NCI-H446 treated with DMSO at 0.1 percent for 48 hours (cell line): ENCODE measurements at regions not wholly inside any gene's neighbourhood (a gene's known extent, or its start where the extent isn't known, plus 50 kb on each side); places are given as distances from the start of the nearest gene placed in this dataset.
"Not testable (repeated sequence)": the region's sequence is repeated elsewhere in the genome, so short reads cannot be mapped to it uniquely, and the experiment has no call there.

Source experiments
- DNase-seq: peaks from one replicate; lab custom pipeline; 2025; lab: John Stamatoyannopoulos, UW

DNA sequence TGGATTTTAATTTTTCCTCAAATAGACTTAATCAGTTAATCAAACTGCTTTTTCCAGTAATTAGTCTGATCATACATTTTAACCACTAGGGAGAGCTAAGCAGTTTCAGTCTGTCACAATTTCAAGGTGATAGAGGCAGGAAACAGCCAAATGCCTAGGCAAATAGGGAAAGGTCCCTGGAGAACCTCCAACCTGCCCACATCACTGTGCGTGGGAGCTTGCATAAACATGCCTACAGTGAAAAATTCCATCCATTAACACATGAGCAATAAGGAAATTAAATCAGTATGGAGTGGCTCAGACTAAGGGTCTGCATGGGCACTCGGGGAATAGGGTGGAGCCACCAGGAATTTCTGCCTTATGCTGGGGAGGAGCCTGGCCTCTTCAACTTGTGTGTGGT, 74.6 kb downstream of the AASDHPPT start:
- no peak for DNase-seq

DNA sequence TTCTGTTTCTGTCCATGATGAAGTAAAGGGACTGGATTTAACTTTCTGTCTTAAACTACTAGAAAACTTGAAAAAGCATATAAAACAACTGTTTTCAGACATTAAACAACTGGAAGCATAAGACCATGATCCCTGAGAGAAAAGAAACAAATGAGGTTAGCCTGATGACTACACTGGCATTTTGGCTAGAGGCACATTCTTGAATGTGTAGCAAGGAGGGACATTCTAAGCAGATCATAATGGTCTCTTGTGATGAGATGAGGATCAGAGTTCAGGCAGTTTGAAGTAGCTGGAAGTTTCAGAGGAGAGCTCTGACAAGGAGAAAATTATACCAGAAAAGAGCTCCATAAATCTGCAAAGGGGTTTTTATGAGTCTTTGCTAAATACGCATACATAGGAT, 75.4 kb downstream of the AASDHPPT start:
- DNase-seq: no peak

DNA sequence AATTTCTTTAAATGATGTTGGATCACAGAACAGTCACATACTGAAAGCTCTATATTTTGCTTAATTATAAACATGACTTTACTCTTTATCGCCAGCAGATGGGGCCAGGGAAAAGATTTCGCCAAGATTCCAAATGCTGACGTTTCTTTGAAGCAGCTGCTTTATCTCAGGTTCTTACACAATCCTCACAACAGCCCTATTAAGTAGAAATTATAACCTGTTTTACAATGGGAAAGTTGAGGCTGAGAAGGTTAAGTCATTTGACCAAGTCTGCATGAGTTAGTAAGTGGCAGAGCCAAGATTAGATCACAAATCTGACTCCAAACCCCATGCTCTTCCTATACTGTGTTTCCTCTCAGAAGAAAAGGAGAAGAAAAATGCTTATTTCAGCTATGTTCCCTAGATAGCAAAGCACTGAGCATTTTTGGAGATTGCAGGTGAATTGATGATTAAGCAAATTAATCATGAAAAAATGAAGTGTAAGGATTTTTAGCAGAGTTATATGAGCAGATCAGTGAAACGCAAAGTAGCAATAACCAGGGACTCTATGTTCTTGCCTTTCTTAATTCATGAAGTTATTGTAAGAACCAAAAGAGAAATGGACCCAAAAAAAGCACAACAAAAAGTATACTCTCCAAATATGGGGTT, 79.0 kb downstream of the AASDHPPT start:
- DNase-seq: peak; percentile 20

GRCh38 chr11:106158406-106158805, 80.9 kb downstream of the AASDHPPT start:
- no peak for DNase-seq

DNA sequence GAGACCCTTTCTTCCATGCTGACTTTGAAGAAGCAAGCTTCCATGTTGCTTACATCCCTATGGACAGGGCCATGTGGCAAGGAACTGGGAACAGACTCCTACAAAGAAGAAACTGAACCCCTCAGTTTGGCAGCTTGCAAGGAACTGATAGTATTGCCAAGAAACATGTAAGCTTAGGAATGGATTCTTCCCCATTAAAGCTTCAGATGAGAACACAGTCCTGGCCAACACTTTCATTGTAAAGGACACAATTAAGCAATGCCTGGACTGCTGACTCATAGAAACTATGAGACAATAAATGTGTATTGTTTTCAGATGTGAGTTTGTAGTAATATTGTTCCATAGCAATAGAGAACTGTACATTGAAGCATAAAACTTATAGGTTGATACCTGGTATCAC, 82.4 kb downstream of the AASDHPPT start:
- DNase-seq: no peak

DNA sequence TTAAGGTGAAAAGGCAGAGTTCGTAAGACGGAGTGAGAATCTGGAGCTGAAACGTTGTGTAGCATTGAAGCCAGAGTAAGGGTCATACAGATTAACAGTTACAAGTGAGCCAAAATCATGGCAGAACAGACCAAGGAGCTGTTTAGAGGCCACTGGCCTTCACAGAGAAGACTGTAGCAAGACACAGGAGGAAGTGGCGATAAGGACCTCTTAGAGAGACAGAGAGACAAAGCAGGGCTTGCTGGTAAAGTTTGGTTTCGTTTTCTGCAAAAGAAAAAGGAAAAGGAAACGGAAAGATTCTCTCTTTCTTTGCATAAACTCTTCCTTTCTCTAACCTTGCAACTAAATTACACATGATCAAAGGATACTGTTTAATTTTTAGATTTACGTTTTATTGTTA, 83.0 kb downstream of the AASDHPPT start:
- no peak for DNase-seq

- DNase-seq: no peak
Observed at GRCh38 chr11:106161775-106162634, 84.5 kb downstream of the AASDHPPT start.

GRCh38 chr11:106167085-106167484, 89.6 kb downstream of the AASDHPPT start:
- no peak for DNase-seq

- DNase-seq: no peak
Observed at GRCh38 chr11:106172386-106172991, 95.0 kb downstream of the AASDHPPT start.

DNA sequence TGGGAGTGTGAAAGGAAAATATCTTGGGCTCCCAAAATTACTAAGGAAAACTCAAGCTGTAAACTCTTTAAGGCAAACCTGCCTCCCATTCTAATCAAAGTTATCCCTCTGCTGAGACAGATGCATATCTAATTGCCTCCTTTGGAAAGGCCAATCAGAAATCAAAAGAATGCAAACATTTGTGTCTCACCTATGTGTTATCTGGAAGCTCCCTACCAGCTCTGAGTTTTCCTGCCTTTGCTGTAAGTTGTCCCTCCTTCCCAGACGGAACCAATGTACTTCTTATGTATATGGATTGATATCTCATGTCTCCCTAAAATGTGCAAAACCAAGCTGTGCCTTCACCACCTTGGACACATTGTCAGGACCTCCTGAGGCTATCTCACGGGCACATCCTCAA, 95.8 kb downstream of the AASDHPPT start:
- DNase-seq: no peak

GRCh38 chr11:106174003-106174402, 96.5 kb downstream of the AASDHPPT start:
- DNase-seq: not testable (repeated sequence)

- no peak for DNase-seq
Observed at GRCh38 chr11:106176817-106177216, 99.4 kb downstream of the AASDHPPT start.

DNA sequence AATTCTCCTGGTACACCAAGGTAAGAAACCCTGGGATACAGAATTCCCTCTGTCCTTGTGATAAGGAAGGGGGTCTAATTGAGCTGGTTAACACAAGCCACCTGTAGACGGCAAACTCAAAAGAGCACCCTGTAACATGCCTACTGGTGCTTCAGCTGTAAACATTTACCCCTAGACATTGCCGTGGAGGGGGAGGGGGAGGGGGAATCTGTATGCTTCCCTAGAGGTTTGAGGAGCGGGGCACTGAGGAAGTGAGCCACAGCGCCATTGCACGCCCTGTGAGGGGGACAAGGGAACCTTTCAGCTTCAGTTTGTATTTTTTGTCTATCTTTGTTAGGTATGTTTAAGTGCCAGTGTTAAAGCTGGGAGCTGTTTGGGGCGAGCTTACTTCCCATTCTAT, 99.8 kb downstream of the AASDHPPT start:
- DNase-seq: no peak

GRCh38 chr11:106178361-106178760, 100.9 kb downstream of the AASDHPPT start:
- no peak for DNase-seq

DNA sequence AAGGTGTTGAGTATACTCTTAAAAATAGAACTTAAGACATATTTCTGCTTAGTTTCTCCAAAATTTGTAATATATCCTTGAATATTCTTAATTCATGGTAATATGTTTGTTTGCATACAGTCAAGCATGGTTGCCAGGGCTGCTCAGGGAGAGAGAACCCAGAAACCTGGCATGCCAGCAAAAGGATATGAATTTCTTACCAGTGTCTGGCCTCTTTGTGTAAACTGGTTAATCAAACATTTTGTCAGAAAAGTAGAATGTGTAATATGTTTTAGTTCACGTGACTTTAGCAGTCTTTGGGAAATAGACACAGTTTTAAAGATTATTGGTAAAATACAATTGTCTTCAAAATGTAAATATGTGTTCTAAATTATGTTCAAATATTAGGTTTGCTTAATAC, 101.6 kb downstream of the AASDHPPT start:
- DNase-seq: no peak

DNA sequence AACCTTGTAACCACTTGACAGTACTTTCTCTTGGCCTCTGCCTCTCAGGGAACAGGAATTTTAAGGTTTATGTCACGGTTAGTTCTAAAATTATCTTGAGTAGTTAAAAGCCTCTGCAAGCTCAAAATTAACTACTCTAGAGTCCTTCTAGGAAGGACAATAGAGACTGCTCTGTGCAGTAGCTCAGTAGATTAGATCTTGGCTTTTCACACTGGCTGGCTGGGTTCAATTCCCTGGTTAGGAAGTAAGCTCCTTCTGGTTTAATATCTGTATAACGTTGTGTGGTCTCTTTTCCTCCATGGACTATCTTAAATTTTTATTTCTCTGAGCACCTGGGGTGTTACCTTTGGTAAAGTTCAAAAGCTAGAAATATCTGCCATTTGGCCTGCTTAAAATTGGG, 109.2 kb downstream of the AASDHPPT start:
- no peak for DNase-seq

DNA sequence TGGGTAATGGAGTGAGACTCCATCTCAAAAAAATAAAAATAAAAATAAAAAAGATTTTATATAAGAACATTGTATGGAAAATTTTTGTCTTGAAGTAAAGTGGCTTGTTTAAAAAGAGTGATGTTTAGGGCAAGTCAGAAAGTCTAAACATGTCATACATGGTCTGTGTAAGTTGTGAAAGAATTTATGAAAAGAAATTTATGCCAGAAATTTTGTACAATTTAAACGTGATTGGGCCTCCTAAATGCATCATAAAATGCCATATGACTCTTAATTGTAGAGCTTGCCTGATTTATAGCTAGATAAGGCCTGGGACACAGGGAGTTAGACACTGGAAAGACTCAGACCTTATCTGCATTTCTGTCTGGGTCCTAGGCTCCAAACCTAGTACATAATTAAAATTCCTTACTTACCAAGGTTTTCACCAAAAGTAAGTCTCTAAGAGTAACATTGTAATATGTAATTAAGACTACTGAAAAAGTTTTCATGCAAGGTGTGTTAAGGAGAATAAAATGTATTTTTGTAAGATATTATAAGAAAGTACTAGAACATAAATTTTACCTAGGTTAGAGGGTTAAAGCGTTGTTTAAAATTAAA, 110.5 kb downstream of the AASDHPPT start:
- no peak for DNase-seq

- no peak for DNase-seq
Observed at GRCh38 chr11:106193956-106194355, 116.5 kb downstream of the AASDHPPT start.

- DNase-seq: no peak
Observed at GRCh38 chr11:106197438-106197837, 120.0 kb downstream of the AASDHPPT start.

DNA sequence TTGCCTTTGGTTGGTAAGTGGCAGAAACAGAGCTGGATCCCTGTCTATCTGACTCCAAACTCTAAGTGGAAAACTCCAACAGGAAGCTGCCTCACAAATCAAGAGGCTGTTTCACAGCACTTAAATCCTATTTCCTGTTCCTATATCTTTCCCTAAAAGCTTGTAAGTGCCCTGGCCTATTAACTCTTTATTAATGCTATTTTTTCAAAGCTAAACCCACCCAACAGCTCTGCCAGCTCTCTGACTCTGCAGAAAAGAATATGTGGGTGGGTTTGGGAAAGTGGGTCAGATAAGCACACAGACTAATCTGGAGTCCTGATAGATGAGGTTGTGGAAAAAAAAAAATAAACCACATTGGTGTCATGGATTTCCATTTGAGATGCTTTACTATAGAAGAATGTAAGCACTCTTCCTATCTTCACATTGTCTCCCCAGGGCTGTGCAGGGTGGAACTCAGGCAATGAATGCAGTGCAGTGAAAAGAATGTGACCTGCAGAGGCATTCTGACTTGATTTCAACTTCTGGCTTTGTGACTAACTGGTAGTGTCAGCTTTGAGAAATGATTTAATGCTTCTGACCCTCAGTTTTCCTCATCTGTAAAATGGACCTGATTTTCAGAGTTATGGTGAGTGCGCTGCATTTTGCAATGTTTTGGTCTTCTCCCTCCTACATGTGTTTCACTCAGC, 125.6 kb downstream of the AASDHPPT start:
- DNase-seq: no peak

- no peak for DNase-seq
Observed at GRCh38 chr11:106208760-106209159, 131.3 kb downstream of the AASDHPPT start.

GRCh38 chr11:106212081-106212480, 134.6 kb downstream of the AASDHPPT start:
- DNase-seq: no peak
